Gastroesophageal sphincter (tissue), 4 donors: ENCODE measurements at regions not wholly inside any gene's neighbourhood (a gene's known extent, or its start where the extent isn't known, plus 50 kb on each side); places are given as distances from the start of the nearest gene placed in this dataset.

Experiments
- ATAC-seq: fragments of 150-250 bp; one replicate; pipeline ENCODE4 v1.9.1; 2016; ENCODE audit warnings: mild to moderate bottlenecking, moderate library complexity
- H3K27ac ChIP-seq, 4 donors: fragments of 200-600 bp; sonication (generic) in 3 of 4; 1 replicate in 3 of 4; 2 replicates in 1 of 4; pipeline ENCODE4 v1.5.1; 2016 to 2019
- H3K27me3 ChIP-seq: fragments of 200-600 bp; sonication (generic); one replicate; pipeline ENCODE4 v1.5.1; 2019
- H3K36me3 ChIP-seq, 2 donors: fragments of 200-600 bp; sonication (generic); one replicate each; pipeline ENCODE4 v1.5.1; 2019; ENCODE audit warnings: control low read depth in 1 of 2
- H3K4me1 ChIP-seq, 3 donors: fragments of 200-600 bp; sonication (generic); 1 replicate in 2 of 3; 2 replicates in 1 of 3; pipeline ENCODE4 v1.5.1; 2016 to 2019; ENCODE audit warnings: control low read depth in 2 of 3
- H3K4me3 ChIP-seq, 2 donors: fragments of 200-600 bp; sonication (generic); one replicate each; pipeline ENCODE4 v1.5.1; 2019; ENCODE audit warnings: mild to moderate bottlenecking in 1 of 2, moderate library complexity in 1 of 2
- H3K9me3 ChIP-seq, 3 donors: fragments of 200-600 bp; sonication (generic); one replicate each; pipeline ENCODE4 v1.5.1; 2017 to 2019; ENCODE audit warnings: control low read depth in 2 of 3
- EP300 ChIP-seq: sonication (generic); formaldehyde crosslinking; IDR thresholded peaks from one replicate; pipeline ENCODE4 v1.6.1; 2017; ENCODE audit warnings: antibody characterized with exemption, mild to moderate bottlenecking
- POLR2A ChIP-seq, 2 donors: fragments of 450-650 bp; IDR thresholded peaks; one replicate each; pipeline ENCODE4 v1.6.1; 2017; ENCODE audit warnings: antibody characterized with exemption in 2 of 2, mild to moderate bottlenecking in 2 of 2, moderate library complexity in 1 of 2
- POLR2AphosphoS5 ChIP-seq: sonication (generic); formaldehyde crosslinking; IDR thresholded peaks from one replicate; pipeline ENCODE4 v1.6.1; 2017; ENCODE audit warnings: antibody characterized with exemption
- WGBS, 2 donors: methylation state at CpG; one replicate each; pipeline ENCODE4 v1.1.5; 2018; ENCODE audit warnings: low coverage in 1 of 2; 5-methylcytosine and 5-hydroxymethylcytosine counted together
- TF ChIP-seq, protein P1 (sequence below), 4 experiments: fragments of 200-600 bp in 2 of 4; fragments of 450-650 bp in 2 of 4; sonication (generic) in 1 of 4; IDR thresholded peaks; one replicate each; pipeline ENCODE4 v1.5.1; 2017 to 2019; ENCODE audit warnings: antibody characterized with exemption in 4 of 4, mild to moderate bottlenecking in 2 of 4, moderate library complexity in 2 of 4

DNA sequence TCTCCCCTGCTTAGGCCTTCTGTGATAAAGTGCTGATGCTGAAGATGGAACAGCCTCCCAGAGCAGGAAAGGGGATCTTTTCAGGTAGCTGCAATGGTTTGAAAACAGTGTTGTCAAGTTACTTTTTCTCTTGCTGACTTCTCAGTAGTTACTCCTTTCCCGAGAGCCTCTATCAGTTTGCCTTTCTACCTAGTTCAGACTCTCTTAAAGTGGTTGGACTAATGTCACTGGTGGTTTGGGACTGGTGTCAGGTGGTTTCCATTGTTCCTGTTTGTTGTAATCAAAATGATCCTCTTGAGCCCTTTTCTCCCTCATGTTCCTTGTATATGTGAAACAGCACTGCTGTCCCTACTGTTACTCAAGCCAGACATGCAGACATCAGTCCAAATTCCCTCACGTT lies 91.4 kb downstream of the FAM217A start:
- Histone ChIP-seq H3K4me1 (peaks cover 0 to 17% (median 5%) of the 10 kb centered on the region in 3 donors), H3K36me3 (no peaks in the 10 kb centered on the region), H3K9me3 (no peaks in the 10 kb centered on the region), H3K27me3 (no peaks in the 10 kb centered on the region), H3K27ac (no peak overlapping the region), H3K4me3 (no peak overlapping the region)
- TF ChIP-seq POLR2A (IDR thresholded peaks at IDR 0.05), result no peak
- TF ChIP-seq, protein P1, sequence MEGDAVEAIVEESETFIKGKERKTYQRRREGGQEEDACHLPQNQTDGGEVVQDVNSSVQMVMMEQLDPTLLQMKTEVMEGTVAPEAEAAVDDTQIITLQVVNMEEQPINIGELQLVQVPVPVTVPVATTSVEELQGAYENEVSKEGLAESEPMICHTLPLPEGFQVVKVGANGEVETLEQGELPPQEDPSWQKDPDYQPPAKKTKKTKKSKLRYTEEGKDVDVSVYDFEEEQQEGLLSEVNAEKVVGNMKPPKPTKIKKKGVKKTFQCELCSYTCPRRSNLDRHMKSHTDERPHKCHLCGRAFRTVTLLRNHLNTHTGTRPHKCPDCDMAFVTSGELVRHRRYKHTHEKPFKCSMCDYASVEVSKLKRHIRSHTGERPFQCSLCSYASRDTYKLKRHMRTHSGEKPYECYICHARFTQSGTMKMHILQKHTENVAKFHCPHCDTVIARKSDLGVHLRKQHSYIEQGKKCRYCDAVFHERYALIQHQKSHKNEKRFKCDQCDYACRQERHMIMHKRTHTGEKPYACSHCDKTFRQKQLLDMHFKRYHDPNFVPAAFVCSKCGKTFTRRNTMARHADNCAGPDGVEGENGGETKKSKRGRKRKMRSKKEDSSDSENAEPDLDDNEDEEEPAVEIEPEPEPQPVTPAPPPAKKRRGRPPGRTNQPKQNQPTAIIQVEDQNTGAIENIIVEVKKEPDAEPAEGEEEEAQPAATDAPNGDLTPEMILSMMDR (IDR thresholded peaks at IDR 0.05), result no peak
- TF ChIP-seq POLR2AphosphoS5, result no peak
- no peak for TF ChIP-seq EP300
- WGBS, 2 donors, result 100% methylated on average over 2 of the region's 2 CpGs; no CpG with 5 or more reads in 1 of the 2 donors
- ATAC-seq, result no peak

DNA sequence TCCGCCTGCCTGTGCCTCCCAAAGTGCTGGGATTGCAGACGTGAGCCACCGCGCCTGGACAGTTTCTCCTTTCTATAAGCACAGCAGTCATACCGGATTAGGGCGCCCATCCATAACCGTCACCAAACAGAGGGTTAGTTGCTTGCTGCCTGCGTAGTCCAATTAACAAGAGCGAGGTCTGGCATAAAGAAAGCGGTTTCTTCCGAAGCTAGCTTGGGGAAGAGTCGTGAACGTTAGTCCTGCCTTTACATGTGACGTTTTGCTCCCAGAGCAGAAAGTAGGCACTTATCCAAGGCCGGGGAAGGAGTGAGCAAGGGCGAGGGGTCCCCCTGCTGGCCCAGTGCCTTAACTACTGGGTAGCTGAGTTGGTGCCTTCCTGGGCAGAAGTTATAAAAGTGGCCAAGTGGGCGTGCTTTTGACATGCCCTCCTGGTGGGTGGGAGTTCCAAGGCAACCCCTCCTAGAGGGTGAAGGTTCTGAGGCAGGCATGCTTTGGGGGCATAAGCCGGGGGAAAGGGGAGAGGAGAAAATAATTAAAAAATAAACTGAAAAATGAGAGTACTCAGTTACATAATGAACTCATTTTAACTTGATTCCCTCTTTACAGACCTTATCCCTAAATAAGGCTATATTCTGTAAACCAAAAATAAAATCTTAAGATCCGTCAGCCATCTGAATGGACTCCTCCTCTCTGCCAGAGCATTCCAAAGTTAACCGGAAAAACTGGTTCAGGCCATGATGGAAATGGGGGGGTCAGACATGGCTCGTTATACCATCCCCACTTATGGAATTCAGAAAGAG lies 88.0 kb downstream of the FAM217A start:
- Histone ChIP-seq H3K4me3 (peak overlapping the region; percentile 49 to 53), H3K27me3 (no peaks in the 10 kb centered on the region), H3K9me3 (no peaks in the 10 kb centered on the region), H3K27ac (peak overlapping the region; percentile 49 to 77 (median 75)), H3K4me1 (peaks cover 0 to 25% (median 5%) of the 10 kb centered on the region in 3 donors), H3K36me3 (no peaks in the 10 kb centered on the region)
- TF ChIP-seq EP300 (no peak), POLR2AphosphoS5 (peak; percentile 76), POLR2A (IDR thresholded peaks at IDR 0.05) (peak in 1 of 2 donors; percentile 11)
- TF ChIP-seq, protein P1 (IDR thresholded peaks at IDR 0.05), result peak; percentile 57 to 90 (median 77)
- peak; percentile 92 for ATAC-seq
- WGBS, 2 donors, result 9 to 10% methylated on average over 5 to 18 of the region's 21 CpGs

DNA sequence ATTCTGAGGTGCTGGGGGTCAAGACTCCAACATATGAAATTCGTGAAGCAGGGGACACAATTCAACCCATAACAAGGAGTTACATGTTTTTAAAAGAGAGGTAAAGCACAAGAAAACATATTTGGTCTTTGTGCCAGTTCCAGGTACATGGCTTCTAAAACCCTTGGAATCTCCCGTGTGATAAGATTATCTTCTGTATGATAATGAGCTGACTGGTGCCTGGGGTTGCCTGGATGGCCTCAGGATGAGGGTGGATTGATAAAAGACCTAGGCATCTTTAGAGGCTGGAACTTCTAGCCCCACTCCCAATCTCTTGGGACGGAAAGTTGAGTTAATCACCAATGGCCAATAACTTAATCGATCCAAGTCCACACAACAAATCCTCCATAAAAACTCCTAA lies 87.0 kb downstream of the FAM217A start:
- H3K4me1 ChIP-seq, result peaks cover 0 to 32% (median 5%) of the 10 kb centered on the region in 3 donors
- no peak for ATAC-seq
- WGBS, 2 donors, result 74 to 76% methylated on average over 4 of the region's 4 CpGs
- no peak overlapping the region for H3K4me3 ChIP-seq
- no peaks in the 10 kb centered on the region for H3K9me3 ChIP-seq
- TF ChIP-seq EP300 (no peak), POLR2AphosphoS5 (no peak)
- TF ChIP-seq, protein P1 (IDR thresholded peaks at IDR 0.05), result no peak
- H3K27me3 ChIP-seq, result no peaks in the 10 kb centered on the region
- no peaks in the 10 kb centered on the region for H3K36me3 ChIP-seq
- H3K27ac ChIP-seq, result peak overlapping the region in 1 of 4 donors; percentile 73

DNA sequence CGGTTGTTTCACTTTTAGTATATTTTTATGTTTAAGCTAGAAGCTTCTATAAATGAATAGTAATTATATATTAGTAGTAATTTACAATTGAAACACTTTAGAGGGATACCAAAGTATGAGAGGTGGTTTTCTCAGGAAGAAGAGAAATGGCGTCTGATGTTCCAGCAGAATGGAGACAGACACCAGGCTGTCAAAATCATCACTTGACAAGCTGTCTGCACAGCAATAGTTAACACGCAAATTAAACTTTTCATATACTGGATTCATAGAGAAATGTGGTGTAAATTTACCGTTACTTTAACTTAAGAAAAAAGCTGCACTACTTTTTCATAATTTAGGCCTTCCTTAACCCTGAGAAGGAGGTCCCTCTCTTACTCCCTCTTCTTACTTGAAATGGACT lies 82.6 kb downstream of the FAM217A start:
- ATAC-seq, result no peak
- H3K27me3 ChIP-seq, result no peaks in the 10 kb centered on the region

More for the DNA sequence above, 82.6 kb downstream of the FAM217A start:
- no peaks in the 10 kb centered on the region for H3K36me3 ChIP-seq
- H3K27ac ChIP-seq, result peak overlapping the region in 1 of 4 donors; percentile 25
- TF ChIP-seq POLR2AphosphoS5 (no peak), POLR2A (IDR thresholded peaks at IDR 0.05) (no peak), EP300 (no peak)
- TF ChIP-seq, protein P1 (IDR thresholded peaks at IDR 0.05), result no peak
- WGBS, 2 donors, result 89 to 96% methylated on average over 4 of the region's 4 CpGs
- H3K9me3 ChIP-seq, result no peaks in the 10 kb centered on the region
- no peak overlapping the region for H3K4me3 ChIP-seq
- peaks cover 0 to 26% (median 2%) of the 10 kb centered on the region in 3 donors for H3K4me1 ChIP-seq
